ENCODE measurements at regions not wholly inside any gene's neighbourhood (a gene's known extent, or its start where the extent isn't known, plus 50 kb on each side); places are given as distances from the start of the nearest gene placed in this dataset.

DNA sequence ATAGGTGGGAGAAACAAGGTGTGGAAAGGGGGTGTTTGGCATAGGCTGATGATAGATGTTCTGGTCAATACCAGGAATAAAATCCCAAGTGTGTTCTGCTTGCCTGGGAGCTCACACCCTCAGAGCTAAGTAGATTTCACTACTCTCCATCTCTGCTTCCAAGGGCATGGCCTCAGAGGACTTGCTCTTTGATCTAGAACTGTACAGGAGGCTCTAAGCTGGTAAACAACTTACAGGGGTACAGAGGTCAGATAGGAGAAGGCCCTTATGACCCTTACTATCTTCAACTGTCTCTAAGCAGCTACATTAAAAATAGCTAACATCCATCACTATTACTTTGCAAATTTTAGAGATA is 221.5 kb upstream of the KLF14 start:
- TF ChIP-seq, protein P1, sequence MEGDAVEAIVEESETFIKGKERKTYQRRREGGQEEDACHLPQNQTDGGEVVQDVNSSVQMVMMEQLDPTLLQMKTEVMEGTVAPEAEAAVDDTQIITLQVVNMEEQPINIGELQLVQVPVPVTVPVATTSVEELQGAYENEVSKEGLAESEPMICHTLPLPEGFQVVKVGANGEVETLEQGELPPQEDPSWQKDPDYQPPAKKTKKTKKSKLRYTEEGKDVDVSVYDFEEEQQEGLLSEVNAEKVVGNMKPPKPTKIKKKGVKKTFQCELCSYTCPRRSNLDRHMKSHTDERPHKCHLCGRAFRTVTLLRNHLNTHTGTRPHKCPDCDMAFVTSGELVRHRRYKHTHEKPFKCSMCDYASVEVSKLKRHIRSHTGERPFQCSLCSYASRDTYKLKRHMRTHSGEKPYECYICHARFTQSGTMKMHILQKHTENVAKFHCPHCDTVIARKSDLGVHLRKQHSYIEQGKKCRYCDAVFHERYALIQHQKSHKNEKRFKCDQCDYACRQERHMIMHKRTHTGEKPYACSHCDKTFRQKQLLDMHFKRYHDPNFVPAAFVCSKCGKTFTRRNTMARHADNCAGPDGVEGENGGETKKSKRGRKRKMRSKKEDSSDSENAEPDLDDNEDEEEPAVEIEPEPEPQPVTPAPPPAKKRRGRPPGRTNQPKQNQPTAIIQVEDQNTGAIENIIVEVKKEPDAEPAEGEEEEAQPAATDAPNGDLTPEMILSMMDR (IDR thresholded peaks at IDR 0.05; ENCODE audit: extremely low read depth in 1 of 2, insufficient read depth in 1 of 2, low read depth in 1 of 2, low read length in 2 of 2), result no peak
- TF ChIP-seq, protein P2, sequence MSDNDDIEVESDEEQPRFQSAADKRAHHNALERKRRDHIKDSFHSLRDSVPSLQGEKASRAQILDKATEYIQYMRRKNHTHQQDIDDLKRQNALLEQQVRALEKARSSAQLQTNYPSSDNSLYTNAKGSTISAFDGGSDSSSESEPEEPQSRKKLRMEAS (IDR thresholded peaks at IDR 0.05; ENCODE audit: insufficient read depth, insufficient read length), result no peak
